Lower lobe of right lung (tissue), 2 donors: ENCODE measurements at regions not wholly inside any gene's neighbourhood (a gene's known extent, or its start where the extent isn't known, plus 50 kb on each side); places are given as distances from the start of the nearest gene placed in this dataset.
A peak's percentile ranks its signal among the peaks of the same experiment; 100 is the strongest.

Experiments
- ATAC-seq, 2 donors: fragments of 200-7000 bp; cut with Tn5 transposase; one replicate each; pipeline ENCODE4 v1.9.1; 2020 to 2022; ENCODE audit warnings: mild to moderate bottlenecking in 2 of 2, moderate library complexity in 2 of 2
- DNase-seq: peaks from one replicate; pipeline ENCODE4 v3.0.0-alpha.2; 2020
- H3K27ac ChIP-seq: fragments of 200-600 bp; one replicate; pipeline ENCODE4 v1.8.0; 2022
- H3K27me3 ChIP-seq: fragments of 200-600 bp; one replicate; pipeline ENCODE4 v1.8.0; 2022; ENCODE audit warnings: low read depth
- H3K36me3 ChIP-seq: fragments of 200-600 bp; one replicate; pipeline ENCODE4 v1.8.0; 2022; ENCODE audit warnings: mild to moderate bottlenecking
- H3K4me1 ChIP-seq: fragments of 200-600 bp; one replicate; pipeline ENCODE4 v1.8.0; 2022
- H3K4me3 ChIP-seq: fragments of 200-600 bp; one replicate; pipeline ENCODE4 v1.8.0; 2022; ENCODE audit warnings: mild to moderate bottlenecking
- H3K9me3 ChIP-seq: fragments of 200-600 bp; one replicate; pipeline ENCODE4 v1.8.0; 2022
- CTCF ChIP-seq: fragments of 200-600 bp; IDR thresholded peaks from one replicate; pipeline ENCODE4 v1.8.0; 2022; ENCODE audit warnings: antibody characterized with exemption, mild to moderate bottlenecking
- intact Hi-C: fragments of 100-400 bp; cut with DNase I; formaldehyde crosslinking; loops from one replicate; pipeline ENCODE4 v1.11.0; 2022
- donor health status: DM: no; HTN: yes; CAD: no; lungs with severe emphysema.

GRCh38 chr16:9152649-9153501 lies 61.4 kb downstream of the HAPSTR1 start:
- no peak for ATAC-seq
- no peak for DNase-seq
- Histone ChIP-seq H3K9me3 (no peaks in the 10 kb centered on the region), H3K4me3 (no peak overlapping the region), H3K27ac (no peak overlapping the region), H3K36me3 (no peaks in the 10 kb centered on the region), H3K27me3 (no peaks in the 10 kb centered on the region), H3K4me1 (peaks cover 3% of the 10 kb centered on the region)
- TF ChIP-seq CTCF: no peak
- intact Hi-C loops: no loop called here

GRCh38 chr16:9153502-9153864 lies 62.0 kb downstream of the HAPSTR1 start:
- intact Hi-C loops: no loop called here
- no peak overlapping the region for H3K4me3 ChIP-seq

GRCh38 chr16:9154567-9155410 lies 63.3 kb downstream of the HAPSTR1 start:
- Histone ChIP-seq H3K36me3 (no peaks in the 10 kb centered on the region), H3K9me3 (no peaks in the 10 kb centered on the region), H3K27me3 (peaks cover 4% of the 10 kb centered on the region), H3K4me3 (no peak overlapping the region), H3K4me1 (peaks cover 3% of the 10 kb centered on the region), H3K27ac (no peak overlapping the region)
- ATAC-seq: no peak
- TF ChIP-seq CTCF: no peak
- intact Hi-C loops: no loop called here
- DNase-seq: no peak

More at GRCh38 chr16:9153502-9153864, 62.0 kb downstream of the HAPSTR1 start:
- no peak overlapping the region for H3K27ac ChIP-seq
- H3K27me3 ChIP-seq: peaks cover under 1% of the 10 kb centered on the region
- no peaks in the 10 kb centered on the region for H3K9me3 ChIP-seq
- TF ChIP-seq CTCF: no peak
- DNase-seq: no peak
- no peak for ATAC-seq
- peaks cover 3% of the 10 kb centered on the region for H3K4me1 ChIP-seq
- no peaks in the 10 kb centered on the region for H3K36me3 ChIP-seq

- H3K4me3 ChIP-seq: no peak overlapping the region
- no peak for ATAC-seq
- H3K4me1 ChIP-seq: peaks cover 3% of the 10 kb centered on the region
- H3K36me3 ChIP-seq: no peaks in the 10 kb centered on the region
- TF ChIP-seq CTCF: no peak
- intact Hi-C loops: no loop called here
- no peak for DNase-seq
- no peaks in the 10 kb centered on the region for H3K9me3 ChIP-seq
- no peak overlapping the region for H3K27ac ChIP-seq
- peaks cover 4% of the 10 kb centered on the region for H3K27me3 ChIP-seq
Observed at GRCh38 chr16:9155871-9156270, 64.4 kb downstream of the HAPSTR1 start.

- no peaks in the 10 kb centered on the region for H3K9me3 ChIP-seq
- no peaks in the 10 kb centered on the region for H3K4me1 ChIP-seq
- peak; percentile 69 for TF ChIP-seq CTCF
- peaks cover 4% of the 10 kb centered on the region for H3K27me3 ChIP-seq
- intact Hi-C loops: no loop called here
- no peak overlapping the region for H3K4me3 ChIP-seq
- DNase-seq (peak; percentile 59), ATAC-seq (peak; percentile 82 to 83)
- H3K36me3 ChIP-seq: no peaks in the 10 kb centered on the region
- no peak overlapping the region for H3K27ac ChIP-seq
Observed at GRCh38 chr16:9159839-9160550, 68.6 kb downstream of the HAPSTR1 start.
